Peyer's patch (tissue), 4 donors: ENCODE measurements at regions not wholly inside any gene's neighbourhood (a gene's known extent, or its start where the extent isn't known, plus 50 kb on each side); places are given as distances from the start of the nearest gene placed in this dataset.

Experiments
- POLR2A ChIP-seq, 2 donors: fragments of 450-650 bp; IDR thresholded peaks; one replicate each; pipeline ENCODE4 v1.5.1; 2017; ENCODE audit warnings: antibody characterized with exemption in 2 of 2, mild to moderate bottlenecking in 2 of 2, moderate library complexity in 2 of 2
- TF ChIP-seq, protein P1 (sequence below), 6 experiments: fragments of 450-650 bp in 4 of 6; fragments of 200-600 bp in 2 of 6; sonication (generic) in 1 of 6; IDR thresholded peaks; one replicate each; pipeline ENCODE4 v1.5.1; 2017 to 2019; ENCODE audit warnings: antibody characterized with exemption in 6 of 6, mild to moderate bottlenecking in 3 of 6, moderate library complexity in 1 of 6

GRCh38 chr4:46645126-46645525 lies 255.2 kb upstream of the GABRA2 start:
- TF ChIP-seq, protein P1, sequence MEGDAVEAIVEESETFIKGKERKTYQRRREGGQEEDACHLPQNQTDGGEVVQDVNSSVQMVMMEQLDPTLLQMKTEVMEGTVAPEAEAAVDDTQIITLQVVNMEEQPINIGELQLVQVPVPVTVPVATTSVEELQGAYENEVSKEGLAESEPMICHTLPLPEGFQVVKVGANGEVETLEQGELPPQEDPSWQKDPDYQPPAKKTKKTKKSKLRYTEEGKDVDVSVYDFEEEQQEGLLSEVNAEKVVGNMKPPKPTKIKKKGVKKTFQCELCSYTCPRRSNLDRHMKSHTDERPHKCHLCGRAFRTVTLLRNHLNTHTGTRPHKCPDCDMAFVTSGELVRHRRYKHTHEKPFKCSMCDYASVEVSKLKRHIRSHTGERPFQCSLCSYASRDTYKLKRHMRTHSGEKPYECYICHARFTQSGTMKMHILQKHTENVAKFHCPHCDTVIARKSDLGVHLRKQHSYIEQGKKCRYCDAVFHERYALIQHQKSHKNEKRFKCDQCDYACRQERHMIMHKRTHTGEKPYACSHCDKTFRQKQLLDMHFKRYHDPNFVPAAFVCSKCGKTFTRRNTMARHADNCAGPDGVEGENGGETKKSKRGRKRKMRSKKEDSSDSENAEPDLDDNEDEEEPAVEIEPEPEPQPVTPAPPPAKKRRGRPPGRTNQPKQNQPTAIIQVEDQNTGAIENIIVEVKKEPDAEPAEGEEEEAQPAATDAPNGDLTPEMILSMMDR (IDR thresholded peaks at IDR 0.05): no peak
- TF ChIP-seq POLR2A (IDR thresholded peaks at IDR 0.05): no peak
